HepG2 (cell line): ENCODE measurements at regions not wholly inside any gene's neighbourhood (a gene's known extent, or its start where the extent isn't known, plus 50 kb on each side); places are given as distances from the start of the nearest gene placed in this dataset.

Experiments
- ATAC-seq: fragments of 200-7000 bp; cut with Tn5 transposase; 3 replicates; pipeline ENCODE4 v1.9.1; 2020; ENCODE audit warnings: mild to moderate bottlenecking, moderate library complexity
- BruUV-seq: library from RNA; stranded (reverse); fragments of 400-500 nt; replicated peaks from 2 replicates; lab custom pipeline; 2021; lab: Mats Ljungman, UMichigan
- CTCF ChIA-PET: fragments of 300-600 bp; formaldehyde crosslinking; extraction: SDS; loops from one replicate; lab custom pipeline; 2021; ENCODE audit warnings: low total read pairs, inconsistent platforms, low intra/inter-chr PET ratio; lab: Yijun Ruan, JAX
- POLR2A ChIA-PET: fragments of 350-600 bp; sonication (Branson Sonifier 250); formaldehyde crosslinking; loops from one replicate; lab custom pipeline; 2020; ENCODE audit warnings: antibody characterized with exemption, inconsistent platforms; lab: Yijun Ruan, JAX
- DNase-seq: peaks from one replicate; pipeline ENCODE4 v3.0.0-alpha.2; 2015; ENCODE audit warnings: low spot score
- FAIRE-seq: peaks from 3 replicates; lab custom pipeline; 2011; peaks lifted over from hg19 to GRCh38; lab: Jason Lieb, UNC
- H2AFZ ChIP-seq: one replicate; pipeline ENCODE4 v1.6.1; 2011; ENCODE audit warnings: low read length, inconsistent platforms
- H3K27ac ChIP-seq: fragments of 300-600 bp; 3 replicates; pipeline ENCODE4 v1.8.0; 2011; ENCODE audit warnings: mixed run types, mild to moderate bottlenecking, mixed read lengths, low read length, inconsistent platforms; ENCODE audit not compliant: insufficient read depth; ENCODE audit errors: extremely low read length
- H3K27me3 ChIP-seq, 2 experiments: fragments of 200-600 bp in 1 of 2; 2 replicates in 1 of 2; 3 replicates in 1 of 2; pipeline versions ENCODE4 v1.6.0 to v1.8.0; 2011; ENCODE audit warnings: low read length in 2 of 2, mild to moderate bottlenecking in 2 of 2, moderate library complexity in 2 of 2, inconsistent platforms in 1 of 2; ENCODE audit not compliant: insufficient read depth in 2 of 2, control insufficient read depth in 1 of 2
- H3K36me3 ChIP-seq, 2 experiments: fragments of 200-600 bp in 1 of 2; replicated peaks in 1 of 2; 2 replicates in 1 of 2; 3 replicates in 1 of 2; pipeline versions ENCODE4 v1.5.1 to v1.8.0; 2011; ENCODE audit warnings: low read length in 2 of 2, inconsistent platforms in 1 of 2; ENCODE audit not compliant: insufficient read depth in 2 of 2, control insufficient read depth in 1 of 2
- H3K4me1 ChIP-seq: 2 replicates; pipeline ENCODE4 v1.5.1; 2012; ENCODE audit warnings: low read length, inconsistent platforms; ENCODE audit not compliant: insufficient read depth
- H3K4me2 ChIP-seq: 2 replicates; pipeline ENCODE4 v1.6.0; 2011; ENCODE audit warnings: low read depth, low read length, inconsistent platforms
- H3K4me3 ChIP-seq, 3 experiments: fragments of 200-600 bp in 1 of 3; sonication (generic), shearing (Covaris generic) in 1 of 3; replicated peaks in 1 of 3; 2 replicates each; pipeline ENCODE4 v1.5.1; 2011 to 2016; ENCODE audit warnings: low read length in 3 of 3, inconsistent platforms in 2 of 3, low read depth in 2 of 3, mild to moderate bottlenecking in 2 of 3, control low read depth in 1 of 3, mixed read lengths in 1 of 3; ENCODE audit not compliant: insufficient read depth in 1 of 3
- H3K79me2 ChIP-seq: one replicate; pipeline ENCODE4 v1.6.1; 2011; ENCODE audit warnings: low read length, inconsistent platforms; ENCODE audit not compliant: insufficient read depth
- H3K9ac ChIP-seq: 2 replicates; pipeline ENCODE4 v1.6.0; 2011; ENCODE audit warnings: mild to moderate bottlenecking, low read depth, low read length, inconsistent platforms; ENCODE audit not compliant: insufficient read depth
- H3K9me3 ChIP-seq: 2 replicates; pipeline ENCODE4 v1.5.1; 2012; ENCODE audit warnings: mild to moderate bottlenecking, low read length
- H4K20me1 ChIP-seq: 2 replicates; pipeline ENCODE4 v1.6.0; 2011; ENCODE audit warnings: inconsistent platforms, mild to moderate bottlenecking, low read length, moderate library complexity; ENCODE audit not compliant: insufficient read depth
- BHLHE40 ChIP-seq: IDR thresholded peaks from 2 replicates; pipeline ENCODE4 v1.6.1; 2011; ENCODE audit warnings: low read length, improper control_type of control experiment
- FOSL1 ChIP-seq: sonication (generic); formaldehyde crosslinking; IDR thresholded peaks from 2 replicates; pipeline ENCODE4 v1.9.0; 2021; ENCODE audit warnings: missing genetic modification reagents, borderline replicate concordance
- KLF9 ChIP-seq: IDR thresholded peaks from 2 replicates; pipeline ENCODE4 v1.6.1; 2016; ENCODE audit warnings: low read depth
- MAFK ChIP-seq, 2 experiments: IDR thresholded peaks in 1 of 2; conservative IDR thresholded peaks in 1 of 2; 2 replicates each; pipeline ENCODE4 v1.6.1; 2011; ENCODE audit warnings: improper control_type of control experiment in 2 of 2, low read length in 2 of 2
- MYC ChIP-seq: sonication (generic); formaldehyde crosslinking; IDR thresholded peaks from 2 replicates; pipeline ENCODE4 v1.9.0; 2021; ENCODE audit warnings: missing genetic modification reagents, borderline replicate concordance
- PRDM4 ChIP-seq: sonication (generic); formaldehyde crosslinking; IDR thresholded peaks from 2 replicates; pipeline ENCODE4 v1.9.0; 2021; ENCODE audit warnings: missing genetic modification reagents, borderline replicate concordance
- ZBTB3 ChIP-seq: sonication (generic); formaldehyde crosslinking; IDR thresholded peaks from 2 replicates; pipeline ENCODE4 v1.4.0; 2020; ENCODE audit warnings: low read depth, mild to moderate bottlenecking, moderate library complexity, missing genetic modification reagents, borderline replicate concordance
- ZMYM2 ChIP-seq: sonication (generic); formaldehyde crosslinking; IDR thresholded peaks from 2 replicates; pipeline ENCODE4 v1.8.0; 2022; ENCODE audit warnings: mild to moderate bottlenecking, missing genetic modification reagents
- ZNF20 ChIP-seq: sonication (generic); formaldehyde crosslinking; IDR thresholded peaks from 2 replicates; pipeline ENCODE4 v1.4.0; 2020; ENCODE audit warnings: mild to moderate bottlenecking, moderate library complexity, missing genetic modification reagents
- ZNF207 ChIP-seq: fragments of 450-650 bp; IDR thresholded peaks from 2 replicates; pipeline ENCODE4 v1.6.1; 2016; ENCODE audit warnings: antibody characterized with exemption, borderline replicate concordance
- ZNF264 ChIP-seq: sonication (generic); formaldehyde crosslinking; IDR thresholded peaks from 2 replicates; pipeline ENCODE4 v1.4.0; 2020; ENCODE audit warnings: missing genetic modification reagents
- ZNF777 ChIP-seq: sonication (generic); formaldehyde crosslinking; IDR thresholded peaks from 2 replicates; pipeline ENCODE4 v1.4.0; 2020; ENCODE audit warnings: missing genetic modification reagents
- ZSCAN31 ChIP-seq: sonication (generic); formaldehyde crosslinking; IDR thresholded peaks from 2 replicates; pipeline ENCODE4 v1.5.0; 2020; ENCODE audit warnings: low read depth, mild to moderate bottlenecking, missing genetic modification reagents
- WGBS: methylation state at CpG from one replicate; pipeline ENCODE4 v1.1.6; 2017; ENCODE audit warnings: low lambda C conversion rate; 5-methylcytosine and 5-hydroxymethylcytosine counted together
- in situ Hi-C: cut with HindIII; loops from 2 replicates; pipeline ENCODE4 v1.10.0; 2017; ENCODE audit warnings: low pct_unique_long_range_greater_than_20kb; ENCODE audit not compliant: extremely low pct_ligation_motif_present
- intact Hi-C: fragments of 100-400 bp; cut with micrococcal nuclease; formaldehyde crosslinking; loops from one replicate; pipeline ENCODE4 v1.10.0; 2022; ENCODE audit not compliant: unreplicated experiment
- TF ChIP-seq, protein P1 (sequence below): sonication (generic); formaldehyde crosslinking; IDR thresholded peaks from 2 replicates; pipeline ENCODE4; 2020; ENCODE audit warnings: missing genetic modification reagents, mild to moderate bottlenecking, borderline replicate concordance

GRCh38 chr17:65398040-65398787 lies 163.2 kb downstream of the AXIN2 start:
- Histone ChIP-seq H3K4me1 (no peaks in the 10 kb centered on the region), H4K20me1 (no peaks in the 10 kb centered on the region), H3K9ac (no peak overlapping the region), H3K36me3 (no peaks in the 10 kb centered on the region), H3K27ac (no peak overlapping the region), H3K4me2 (no peak overlapping the region), H3K9me3 (no peaks in the 10 kb centered on the region), H3K27me3 (peaks cover 0 to 9% of the 10 kb centered on the region in 2 experiments; a peak in 3 of 5 replicates), H3K4me3 (no peak overlapping the region), H3K79me2 (no peaks in the 10 kb centered on the region), H2AFZ (no peak overlapping the region)
- no TSS peak for BruUV-seq
- DNase-seq, result no peak
- no peak for ATAC-seq
- ChIA-PET POLR2A (no interaction called here), CTCF (no interaction called here)
- FAIRE-seq, result no peak
- in situ Hi-C loops, result loop anchor here (25.0 kb wide), 1 partner anchor 764 kb away; no protein-coding TSS in a partner anchor
- TF ChIP-seq KLF9, result no peak
- no peak for TF ChIP-seq ZNF20
- TF ChIP-seq ZBTB3 (CRISPR knock-in tag), result no peak
- no peak for TF ChIP-seq ZNF777 (CRISPR knock-in tag)
- no peak for TF ChIP-seq PRDM4 (CRISPR knock-in tag)
- no peak for TF ChIP-seq ZSCAN31 (CRISPR knock-in tag)
- TF ChIP-seq MAFK (conservative IDR thresholded peaks at IDR 0.05 in 1 of 2, IDR thresholded peaks at IDR 0.05 in 1 of 2; ENCODE audit: low read length in 2 of 2), result no peak
- TF ChIP-seq ZMYM2 (CRISPR knock-in tag), result no peak
- TF ChIP-seq FOSL1 (CRISPR knock-in tag), result no peak
- TF ChIP-seq MYC (CRISPR knock-in tag), result no peak
- TF ChIP-seq ZNF207, result no peak
- TF ChIP-seq ZNF264 (CRISPR knock-in tag), result no peak
- TF ChIP-seq BHLHE40, result no peak
- TF ChIP-seq, protein P1, sequence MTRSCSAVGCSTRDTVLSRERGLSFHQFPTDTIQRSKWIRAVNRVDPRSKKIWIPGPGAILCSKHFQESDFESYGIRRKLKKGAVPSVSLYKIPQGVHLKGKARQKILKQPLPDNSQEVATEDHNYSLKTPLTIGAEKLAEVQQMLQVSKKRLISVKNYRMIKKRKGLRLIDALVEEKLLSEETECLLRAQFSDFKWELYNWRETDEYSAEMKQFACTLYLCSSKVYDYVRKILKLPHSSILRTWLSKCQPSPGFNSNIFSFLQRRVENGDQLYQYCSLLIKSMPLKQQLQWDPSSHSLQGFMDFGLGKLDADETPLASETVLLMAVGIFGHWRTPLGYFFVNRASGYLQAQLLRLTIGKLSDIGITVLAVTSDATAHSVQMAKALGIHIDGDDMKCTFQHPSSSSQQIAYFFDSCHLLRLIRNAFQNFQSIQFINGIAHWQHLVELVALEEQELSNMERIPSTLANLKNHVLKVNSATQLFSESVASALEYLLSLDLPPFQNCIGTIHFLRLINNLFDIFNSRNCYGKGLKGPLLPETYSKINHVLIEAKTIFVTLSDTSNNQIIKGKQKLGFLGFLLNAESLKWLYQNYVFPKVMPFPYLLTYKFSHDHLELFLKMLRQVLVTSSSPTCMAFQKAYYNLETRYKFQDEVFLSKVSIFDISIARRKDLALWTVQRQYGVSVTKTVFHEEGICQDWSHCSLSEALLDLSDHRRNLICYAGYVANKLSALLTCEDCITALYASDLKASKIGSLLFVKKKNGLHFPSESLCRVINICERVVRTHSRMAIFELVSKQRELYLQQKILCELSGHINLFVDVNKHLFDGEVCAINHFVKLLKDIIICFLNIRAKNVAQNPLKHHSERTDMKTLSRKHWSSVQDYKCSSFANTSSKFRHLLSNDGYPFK (CRISPR knock-in tag), result no peak
- intact Hi-C loops, result no loop called here
- WGBS, result 1% methylated on average over 3 of the region's 3 CpGs
